Ishikawa (cell line): ENCODE measurements at regions not wholly inside any gene's neighbourhood (a gene's known extent, or its start where the extent isn't known, plus 50 kb on each side); places are given as distances from the start of the nearest gene placed in this dataset.

Experiments
- CEBPB ChIP-seq: IDR thresholded peaks from 2 replicates; pipeline ENCODE4 v1.6.1; 2012
- CREB1 ChIP-seq: IDR thresholded peaks from 2 replicates; pipeline ENCODE4 v1.6.1; 2012; ENCODE audit warnings: low read depth
- EP300 ChIP-seq: IDR thresholded peaks from 2 replicates; pipeline ENCODE4 v1.6.1; 2012; ENCODE audit warnings: borderline replicate concordance
- FOXM1 ChIP-seq: IDR thresholded peaks from 2 replicates; pipeline ENCODE4 v1.6.1; 2012; ENCODE audit warnings: low read depth, borderline replicate concordance
- MAX ChIP-seq: IDR thresholded peaks from 2 replicates; pipeline ENCODE4 v1.6.1; 2012
- NFIC ChIP-seq: IDR thresholded peaks from 2 replicates; pipeline ENCODE4 v1.6.1; 2012
- RAD21 ChIP-seq: IDR thresholded peaks from 2 replicates; pipeline ENCODE4 v1.6.1; 2012; ENCODE audit warnings: low read depth
- REST ChIP-seq: IDR thresholded peaks from 2 replicates; pipeline ENCODE4 v1.6.1; 2012; ENCODE audit warnings: low read depth, mild to moderate bottlenecking
- TAF1 ChIP-seq: IDR thresholded peaks from 2 replicates; pipeline ENCODE4 v1.6.1; 2012; ENCODE audit warnings: low read depth, mild to moderate bottlenecking
- TCF12 ChIP-seq: IDR thresholded peaks from 2 replicates; pipeline ENCODE4 v1.6.1; 2012; ENCODE audit warnings: low read depth
- TEAD4 ChIP-seq: IDR thresholded peaks from 2 replicates; pipeline ENCODE4 v1.6.1; 2012
- YY1 ChIP-seq: IDR thresholded peaks from 2 replicates; pipeline ENCODE4 v1.6.1; 2012; ENCODE audit warnings: low read depth
- ZBTB7A ChIP-seq: IDR thresholded peaks from 2 replicates; pipeline ENCODE4 v1.6.1; 2012; ENCODE audit warnings: low read depth

DNA sequence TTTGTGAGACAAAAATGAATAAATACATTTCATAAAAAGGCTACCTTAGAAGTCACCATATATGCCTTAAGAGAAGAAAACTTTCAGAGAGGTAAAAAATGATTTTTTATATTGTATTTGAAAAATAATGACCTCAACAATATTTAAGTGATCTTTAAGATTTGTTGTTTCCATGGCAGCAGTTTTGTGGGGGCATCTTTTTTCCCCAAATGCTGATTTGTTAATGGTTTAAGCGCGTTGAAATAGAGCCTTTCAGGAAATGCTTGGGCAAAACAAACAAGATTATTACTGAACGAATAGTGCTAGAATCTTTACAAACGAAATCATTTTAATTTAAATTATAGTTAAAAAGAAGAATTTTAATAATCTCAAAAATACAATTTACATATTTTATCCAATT is 103.1 kb upstream of the MYO16 start:
- TF ChIP-seq MAX: no peak
- TF ChIP-seq REST: no peak
- no peak for TF ChIP-seq EP300
- TF ChIP-seq TEAD4: no peak
- TF ChIP-seq CREB1: no peak
- no peak for TF ChIP-seq CEBPB
- no peak for TF ChIP-seq RAD21
- no peak for TF ChIP-seq ZBTB7A
- TF ChIP-seq NFIC: no peak
- no peak for TF ChIP-seq FOXM1
- TF ChIP-seq YY1: no peak
- TF ChIP-seq TCF12: no peak
- no peak for TF ChIP-seq TAF1
